ENCODE measurements at regions not wholly inside any gene's neighbourhood (a gene's known extent, or its start where the extent isn't known, plus 50 kb on each side); places are given as distances from the start of the nearest gene placed in this dataset.
A peak's percentile ranks its signal among the peaks of the same experiment; 100 is the strongest.

DNA sequence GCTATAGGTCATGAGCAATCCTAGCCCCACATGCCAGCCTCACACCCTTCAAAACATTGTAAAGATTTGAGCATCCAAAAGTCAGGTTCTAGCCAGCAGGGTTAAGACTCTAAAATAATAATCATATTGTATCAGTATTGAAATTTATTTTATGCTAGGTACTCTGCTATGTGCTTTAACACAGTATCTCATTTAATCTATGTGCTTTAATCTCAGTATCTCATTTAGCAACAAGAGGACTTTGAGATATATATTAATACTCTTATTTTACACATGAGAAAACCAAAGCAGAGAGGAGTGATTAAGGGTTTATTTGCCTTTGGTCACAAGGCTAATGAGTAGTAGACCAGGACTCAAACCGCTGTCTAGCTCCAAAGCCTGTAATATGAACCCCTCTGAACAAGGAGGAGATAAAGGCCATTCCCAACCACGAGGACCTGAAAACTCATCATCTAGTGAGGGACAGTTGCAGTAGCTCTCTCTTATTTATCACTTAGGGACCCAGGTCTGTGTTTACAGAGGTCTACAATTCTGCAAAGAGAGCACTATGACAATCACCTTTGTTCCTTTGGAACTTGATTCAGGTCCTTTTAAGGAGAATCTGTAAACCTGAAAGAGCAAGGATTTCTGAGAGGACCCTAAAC is 116.5 kb upstream of the SERTAD2 start:
- H3F3A ChIP-seq (ENCODE audit: insufficient read depth), result peaks cover 27% of the 10 kb centered on the region
- in situ Hi-C loops (cut with MboI), result no loop called here

DNA sequence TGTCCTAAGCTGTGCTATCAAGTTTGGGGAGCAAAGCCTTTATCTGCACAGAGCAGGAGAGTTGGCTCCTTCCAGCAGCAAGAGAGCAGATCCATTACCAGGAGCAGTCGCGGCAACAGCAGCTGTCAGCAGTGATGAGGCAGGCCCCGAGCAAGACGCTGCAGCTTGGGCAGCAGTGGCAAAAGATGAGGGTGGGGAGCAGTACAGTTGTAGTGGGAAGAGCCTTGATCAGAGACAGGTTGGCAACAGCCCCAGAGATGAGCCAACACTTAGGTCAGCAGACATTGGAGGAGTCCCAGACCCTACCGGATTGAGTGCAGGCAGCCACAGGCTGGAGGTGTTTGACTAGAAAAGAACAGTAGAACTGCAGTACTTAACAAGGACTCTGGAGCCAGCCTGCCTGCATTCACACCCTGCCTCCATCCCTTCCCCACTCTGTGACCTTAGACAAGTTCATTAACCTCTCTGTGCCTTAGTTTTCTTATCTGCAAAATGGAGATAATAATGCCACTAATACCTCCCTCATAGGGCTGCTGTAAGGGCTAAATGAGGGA is 117.1 kb upstream of the SERTAD2 start:
- peak overlapping the region; percentile 70 for H3K9ac ChIP-seq
- in situ Hi-C loops (cut with MboI), result no loop called here
- peak overlapping the region; percentile 69 for H3K4me2 ChIP-seq (ENCODE audit: unreplicated experiment)
- peaks cover 40% of the 10 kb centered on the region for H3K4me1 ChIP-seq (ENCODE audit: insufficient read depth)
- TF ChIP-seq EZH2phosphoT487 (IDR thresholded peaks at IDR 0.05; ENCODE audit: insufficient read depth, low read depth) (no peak), EZH2 (IDR thresholded peaks at IDR 0.05; ENCODE audit: insufficient read depth, poor library complexity, severe bottlenecking) (no peak)
- H3K9me2 ChIP-seq (ENCODE audit: insufficient read depth), result no peaks in the 10 kb centered on the region
- H2AFZ ChIP-seq, result peak overlapping the region; percentile 16; the same call in 1 of the 2 replicates
- H3F3A ChIP-seq (ENCODE audit: insufficient read depth), result peaks cover 27% of the 10 kb centered on the region
- H3K4me3 ChIP-seq, result peak overlapping the region; percentile 45; the same call in 1 of the 2 replicates
- no peaks in the 10 kb centered on the region for H3K79me2 ChIP-seq (ENCODE audit: insufficient read depth)
- H4K20me1 ChIP-seq (ENCODE audit: insufficient read depth), result no peaks in the 10 kb centered on the region
- no peaks in the 10 kb centered on the region for H3K27me3 ChIP-seq (replicated peaks; ENCODE audit: insufficient read depth)
- 0 to 5% methylated on average over 5 of the region's 5 CpGs for WGBS, 2 experiments (ENCODE audit: low coverage in 1 of 2, low lambda C conversion rate in 2 of 2, missing lambda C conversion rate in 2 of 2)
- H3K27ac ChIP-seq, result peak overlapping the region; percentile 87
- H3K9me3 ChIP-seq (ENCODE audit: low read depth), result no peaks in the 10 kb centered on the region
- peak; percentile 97 for DNase-seq
- H3K36me3 ChIP-seq (ENCODE audit: low read depth), result no peaks in the 10 kb centered on the region

More for the DNA sequence above, 116.5 kb upstream of the SERTAD2 start:
- Histone ChIP-seq H3K9me2 (ENCODE audit: insufficient read depth) (no peaks in the 10 kb centered on the region), H3K4me2 (ENCODE audit: unreplicated experiment) (peak overlapping the region; percentile 69), H3K27me3 (replicated peaks; ENCODE audit: insufficient read depth) (no peaks in the 10 kb centered on the region), H2AFZ (peak overlapping the region; percentile 16; the same call in 1 of the 2 replicates), H3K27ac (peak overlapping the region; percentile 87), H3K4me3 (peak overlapping the region; percentile 45; the same call in 1 of the 2 replicates), H3K4me1 (ENCODE audit: insufficient read depth) (peaks cover 44% of the 10 kb centered on the region), H3K9me3 (ENCODE audit: low read depth) (no peaks in the 10 kb centered on the region), H3K9ac (peak overlapping the region; percentile 70), H3K79me2 (ENCODE audit: insufficient read depth) (no peaks in the 10 kb centered on the region), H4K20me1 (ENCODE audit: insufficient read depth) (no peaks in the 10 kb centered on the region), H3K36me3 (ENCODE audit: low read depth) (no peaks in the 10 kb centered on the region)
- DNase-seq, result peak; percentile 61
- TF ChIP-seq EZH2phosphoT487 (IDR thresholded peaks at IDR 0.05; ENCODE audit: insufficient read depth, low read depth) (no peak), EZH2 (IDR thresholded peaks at IDR 0.05; ENCODE audit: insufficient read depth, poor library complexity, severe bottlenecking) (no peak)
- 54 to 56% methylated on average over 2 of the region's 2 CpGs for WGBS, 2 experiments (ENCODE audit: low coverage in 1 of 2, low lambda C conversion rate in 2 of 2, missing lambda C conversion rate in 2 of 2)

DNA sequence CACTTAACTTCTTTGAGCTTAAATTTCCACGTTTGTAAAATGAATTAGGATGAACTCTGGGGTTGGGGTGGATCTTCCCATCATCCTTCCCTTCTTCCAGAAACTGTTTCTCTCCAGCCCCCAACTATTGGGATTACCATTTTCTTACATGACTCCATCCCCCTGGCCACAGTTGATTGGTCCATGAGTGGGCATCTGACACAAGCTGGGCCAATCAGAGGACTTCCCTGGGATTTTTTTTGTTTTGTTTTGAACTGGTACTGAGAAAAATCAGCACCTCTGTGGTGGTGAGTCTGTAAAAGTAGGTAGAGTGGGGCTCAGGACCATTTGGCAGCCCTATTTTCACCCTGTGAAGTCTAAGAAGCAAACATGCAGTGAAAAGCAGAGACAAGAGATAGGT is 118.0 kb upstream of the SERTAD2 start:
- in situ Hi-C loops (cut with MboI), result no loop called here
- Histone ChIP-seq H3K4me3 (no peak overlapping the region), H3K9ac (no peak overlapping the region), H3K9me2 (ENCODE audit: insufficient read depth) (no peaks in the 10 kb centered on the region), H3K27ac (no peak overlapping the region), H3F3A (ENCODE audit: insufficient read depth) (peaks cover 23% of the 10 kb centered on the region), H3K79me2 (ENCODE audit: insufficient read depth) (no peaks in the 10 kb centered on the region), H3K4me1 (ENCODE audit: insufficient read depth) (peaks cover 32% of the 10 kb centered on the region), H3K9me3 (ENCODE audit: low read depth) (no peaks in the 10 kb centered on the region), H3K4me2 (ENCODE audit: unreplicated experiment) (no peak overlapping the region), H2AFZ (no peak overlapping the region), H4K20me1 (ENCODE audit: insufficient read depth) (no peaks in the 10 kb centered on the region), H3K36me3 (ENCODE audit: low read depth) (no peaks in the 10 kb centered on the region), H3K27me3 (replicated peaks; ENCODE audit: insufficient read depth) (no peaks in the 10 kb centered on the region)
- whole genome bisulfite sequencing, 2 experiments (ENCODE audit: low coverage in 1 of 2, low lambda C conversion rate in 2 of 2, missing lambda C conversion rate in 2 of 2), result 3 to 24% methylated on average over 1 of the region's 1 CpG
- peak; percentile 12 for DNase-seq
- no peak for TF ChIP-seq EZH2 (IDR thresholded peaks at IDR 0.05; ENCODE audit: insufficient read depth, poor library complexity, severe bottlenecking)
- TF ChIP-seq EZH2phosphoT487 (IDR thresholded peaks at IDR 0.05; ENCODE audit: insufficient read depth, low read depth), result no peak

DNA sequence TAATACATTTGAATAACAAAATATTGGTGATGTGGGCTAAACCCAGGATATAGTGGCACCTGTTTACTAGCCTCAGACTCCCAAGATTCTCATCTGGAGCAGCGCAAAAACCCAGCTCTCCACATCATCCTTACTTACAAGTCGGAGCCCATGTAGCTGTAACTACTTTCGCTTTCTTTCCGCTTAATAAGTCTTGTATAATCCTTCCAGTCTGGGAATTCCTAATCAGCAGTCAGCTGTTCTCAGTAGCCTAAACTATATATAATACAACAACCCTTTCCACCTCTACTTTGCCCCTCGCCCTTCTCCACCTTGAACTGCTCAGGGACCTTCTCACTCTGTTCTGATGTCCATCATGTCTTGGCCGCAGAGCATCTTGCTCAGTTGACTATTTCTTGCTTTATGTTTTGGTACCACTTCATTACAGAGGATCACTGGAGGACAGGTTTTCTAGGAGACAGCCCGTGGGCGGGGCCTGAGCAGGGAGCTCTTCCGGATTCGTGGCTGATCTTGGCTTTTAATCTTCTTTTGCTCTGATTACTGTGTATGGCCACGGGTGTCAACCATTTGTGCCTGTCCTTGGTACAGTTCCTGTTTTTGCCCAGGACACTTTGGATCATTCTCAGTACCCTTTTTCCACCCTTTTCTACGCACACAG is 119.9 kb upstream of the SERTAD2 start:
- in situ Hi-C loops (cut with MboI), result no loop called here
- H3K4me3 ChIP-seq, result no peak overlapping the region
- no peak for DNase-seq
- H3K4me1 ChIP-seq (ENCODE audit: insufficient read depth), result peaks cover 30% of the 10 kb centered on the region
- no peaks in the 10 kb centered on the region for H3K9me2 ChIP-seq (ENCODE audit: insufficient read depth)
- H3K27ac ChIP-seq, result no peak overlapping the region
- no peaks in the 10 kb centered on the region for H3K27me3 ChIP-seq (replicated peaks; ENCODE audit: insufficient read depth)
- no peak for TF ChIP-seq EZH2phosphoT487 (IDR thresholded peaks at IDR 0.05; ENCODE audit: insufficient read depth, low read depth)
- TF ChIP-seq EZH2 (IDR thresholded peaks at IDR 0.05; ENCODE audit: insufficient read depth, poor library complexity, severe bottlenecking), result no peak
- no peak overlapping the region for H3K9ac ChIP-seq
- no peaks in the 10 kb centered on the region for H4K20me1 ChIP-seq (ENCODE audit: insufficient read depth)
- H3K79me2 ChIP-seq (ENCODE audit: insufficient read depth), result no peaks in the 10 kb centered on the region
- WGBS, 2 experiments (ENCODE audit: low coverage in 1 of 2, low lambda C conversion rate in 2 of 2, missing lambda C conversion rate in 2 of 2), result 77 to 78% methylated on average over 12 of the region's 12 CpGs
- no peak overlapping the region for H3K4me2 ChIP-seq (ENCODE audit: unreplicated experiment)
- no peaks in the 10 kb centered on the region for H3K9me3 ChIP-seq (ENCODE audit: low read depth)
- no peak overlapping the region for H2AFZ ChIP-seq
- H3K36me3 ChIP-seq (ENCODE audit: low read depth), result no peaks in the 10 kb centered on the region
- H3F3A ChIP-seq (ENCODE audit: insufficient read depth), result peaks cover 14% of the 10 kb centered on the region
